Heart right ventricle (tissue), 16 donors: ENCODE measurements at regions not wholly inside any gene's neighbourhood (a gene's known extent, or its start where the extent isn't known, plus 50 kb on each side); places are given as distances from the start of the nearest gene placed in this dataset.

ENCODE experiments used
- ATAC-seq, 8 donors: fragments of 200-7000 bp; cut with Tn5 transposase; one replicate each; pipeline ENCODE4 v1.9.1; 2020; ENCODE audit warnings: mild to moderate bottlenecking in 8 of 8, moderate library complexity in 8 of 8, moderate number of reproducible peaks in 1 of 8
- DNase-seq, 2 donors: peaks; one replicate each; pipeline ENCODE4 v3.0.0-alpha.2; 2020
- H3K27ac ChIP-seq, 10 donors: fragments of 200-600 bp; sonication (generic) in 2 of 10; one replicate each; pipeline versions ENCODE4 v1.5.0 to v1.8.0; 2020 to 2022; ENCODE audit warnings: mild to moderate bottlenecking in 3 of 10
- H3K27me3 ChIP-seq, 7 donors: fragments of 200-600 bp; one replicate each; pipeline ENCODE4 v1.8.0; 2021 to 2022; ENCODE audit warnings: mild to moderate bottlenecking in 2 of 7
- H3K36me3 ChIP-seq, 9 donors: fragments of 200-600 bp; sonication (generic) in 1 of 9; one replicate each; pipeline versions ENCODE4 v1.5.0 to v1.8.0; 2020 to 2022; ENCODE audit warnings: mild to moderate bottlenecking in 2 of 9
- H3K4me1 ChIP-seq, 9 donors: fragments of 200-600 bp; sonication (generic) in 1 of 9; one replicate each; pipeline versions ENCODE4 v1.5.0 to v1.8.0; 2020 to 2022; ENCODE audit warnings: mild to moderate bottlenecking in 4 of 9
- H3K4me3 ChIP-seq, 10 donors: fragments of 200-600 bp; sonication (generic) in 2 of 10; one replicate each; pipeline versions ENCODE4 v1.5.0 to v1.8.0; 2020 to 2022; ENCODE audit warnings: mild to moderate bottlenecking in 7 of 10, moderate library complexity in 2 of 10
- H3K9me3 ChIP-seq, 11 donors: fragments of 200-600 bp in 10 of 11; sonication (generic) in 2 of 11; one replicate each; pipeline versions ENCODE4 v1.5.0 to v1.8.0; 2013 to 2022; ENCODE audit warnings: mild to moderate bottlenecking in 2 of 11, control low read depth in 1 of 11, moderate library complexity in 1 of 11
- WGBS, 2 donors: extraction: QIAGEN DNeasy Blood & Tissue Kit; methylation state at CpG; one replicate each; pipeline ENCODE4 v1.1.7; 2013; ENCODE audit warnings: inconsistent platforms in 1 of 2; 5-methylcytosine and 5-hydroxymethylcytosine counted together
- intact Hi-C, 10 donors: fragments of 100-400 bp; cut with DNase I; formaldehyde crosslinking; loops; one replicate each; pipeline versions ENCODE4 v1.11.1 to v1.14.2; 2022
- TF ChIP-seq, protein P1 (sequence below), 9 donors: fragments of 200-600 bp; sonication (generic) in 2 of 9; IDR thresholded peaks; one replicate each; pipeline versions ENCODE4 v1.5.0 to v1.8.0; 2021 to 2022; ENCODE audit warnings: antibody characterized with exemption in 9 of 9, mild to moderate bottlenecking in 5 of 9, moderate library complexity in 1 of 9
- donor health status: Arrhythmogenic right ventricular cardiomyopathy.
- donor health status: ischemic (EF 13 %, LVEDD 7.1; RV severe dilation, severe dysfunction).
- donor health status: healthy with polysubstance abuse.
- donor health status: DM: no; HTN: yes; CAD: no.
- donor health status: DM: no; HTN: no; CAD: no.
- donor health status: ischemic (EF 25% LVEDD 6.9; RV normal size, moderate dysfunction).
- donor health status: ischemic (EF 25% LVEDD 5.7; RV mildly dilated, moderate dysfunction).
- donor health status: healthy.
- donor health status: DM: yes; HTN: yes; CAD: no.
- donor health status: Ischemic cardiomyopathy.
- donor health status: ischemic (EF 35%, LVEDD 5.7; RV mildly dilated, moderate dysfunction).
- donor health status: nonischemic (EF 11% LVEDD 7.7; RV severe dilation, severe dysfunction).
- donor health status: DM: yes; HTN: yes; CAD: no.
- donor health status: PGD.
- donor health status: ischemic (EF 29% LVEDD 5.4; RV normal size, mild dysfunction).
- donor health status: nonischemic (EF 23%, LVEDD 6.1; RV moderate dilation, normal function).

GRCh38 chr1:4411862-4412261 lies 242.5 kb upstream of the AJAP1 start:
- H3K27ac ChIP-seq, result no peak overlapping the region
- 91% methylated on average over 15 of the region's 15 CpGs for WGBS, 2 donors
- intact Hi-C loops, result no loop called here

DNA sequence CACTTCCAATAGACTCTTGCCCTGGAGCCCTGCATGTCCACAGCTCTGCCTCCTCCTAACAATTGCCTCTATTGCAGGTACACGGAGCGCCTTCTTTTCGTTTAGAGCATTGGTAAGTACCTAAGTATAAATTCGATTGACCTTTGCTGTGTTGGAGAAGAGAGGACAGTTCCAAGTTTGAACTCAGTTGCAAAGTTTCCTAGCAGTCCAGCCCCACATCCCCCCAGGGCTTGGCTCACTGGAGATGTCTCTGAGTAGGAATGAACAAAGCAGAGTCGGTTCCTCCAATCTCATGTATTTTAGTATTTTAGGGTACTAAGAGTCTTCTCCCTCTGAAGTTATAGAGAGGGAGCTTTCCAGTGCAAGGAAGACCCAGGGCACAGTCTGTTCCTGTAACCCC lies 238.9 kb upstream of the AJAP1 start:
- TF ChIP-seq, protein P1, sequence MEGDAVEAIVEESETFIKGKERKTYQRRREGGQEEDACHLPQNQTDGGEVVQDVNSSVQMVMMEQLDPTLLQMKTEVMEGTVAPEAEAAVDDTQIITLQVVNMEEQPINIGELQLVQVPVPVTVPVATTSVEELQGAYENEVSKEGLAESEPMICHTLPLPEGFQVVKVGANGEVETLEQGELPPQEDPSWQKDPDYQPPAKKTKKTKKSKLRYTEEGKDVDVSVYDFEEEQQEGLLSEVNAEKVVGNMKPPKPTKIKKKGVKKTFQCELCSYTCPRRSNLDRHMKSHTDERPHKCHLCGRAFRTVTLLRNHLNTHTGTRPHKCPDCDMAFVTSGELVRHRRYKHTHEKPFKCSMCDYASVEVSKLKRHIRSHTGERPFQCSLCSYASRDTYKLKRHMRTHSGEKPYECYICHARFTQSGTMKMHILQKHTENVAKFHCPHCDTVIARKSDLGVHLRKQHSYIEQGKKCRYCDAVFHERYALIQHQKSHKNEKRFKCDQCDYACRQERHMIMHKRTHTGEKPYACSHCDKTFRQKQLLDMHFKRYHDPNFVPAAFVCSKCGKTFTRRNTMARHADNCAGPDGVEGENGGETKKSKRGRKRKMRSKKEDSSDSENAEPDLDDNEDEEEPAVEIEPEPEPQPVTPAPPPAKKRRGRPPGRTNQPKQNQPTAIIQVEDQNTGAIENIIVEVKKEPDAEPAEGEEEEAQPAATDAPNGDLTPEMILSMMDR (IDR thresholded peaks at IDR 0.05), result no peak
- Histone ChIP-seq H3K27me3 (peaks cover 0 to 5% (median 0%) of the 10 kb centered on the region in 7 donors), H3K4me3 (no peak overlapping the region), H3K27ac (peak overlapping the region in 3 of 10 donors; percentile 2 to 31 (median 25)), H3K4me1 (peaks cover 0 to 16% (median 0%) of the 10 kb centered on the region in 9 donors), H3K36me3 (no peaks in the 10 kb centered on the region), H3K9me3 (peaks cover 0 to 32% (median 6%) of the 10 kb centered on the region in 11 donors)
- 79 to 85% methylated on average over 5 of the region's 5 CpGs for WGBS, 2 donors
- DNase-seq (no peak), ATAC-seq (no peak)
- intact Hi-C loops, result no loop called here

More at GRCh38 chr1:4411862-4412261, 242.5 kb upstream of the AJAP1 start:
- ATAC-seq (no peak), DNase-seq (no peak)
- peaks cover 0 to 14% (median 0%) of the 10 kb centered on the region in 9 donors for H3K4me1 ChIP-seq
- no peak overlapping the region for H3K4me3 ChIP-seq
- TF ChIP-seq, protein P1 (IDR thresholded peaks at IDR 0.05), result no peak
- no peaks in the 10 kb centered on the region for H3K36me3 ChIP-seq
- peaks cover 0 to 5% (median 0%) of the 10 kb centered on the region in 7 donors for H3K27me3 ChIP-seq
- H3K9me3 ChIP-seq, result peaks cover 0 to 19% (median 3%) of the 10 kb centered on the region in 11 donors

- 60 to 63% methylated on average over 5 of the region's 5 CpGs for WGBS, 2 donors
- intact Hi-C loops, result no loop called here
- Histone ChIP-seq H3K9me3 (peaks cover 0 to 38% (median 6%) of the 10 kb centered on the region in 11 donors), H3K27ac (peak overlapping the region in 5 of 10 donors; percentile 2 to 54 (median 25)), H3K4me3 (no peak overlapping the region), H3K4me1 (peaks cover 0 to 16% (median 0%) of the 10 kb centered on the region in 9 donors), H3K27me3 (peaks cover 0 to 5% (median 0%) of the 10 kb centered on the region in 7 donors), H3K36me3 (no peaks in the 10 kb centered on the region)
- TF ChIP-seq, protein P1 (IDR thresholded peaks at IDR 0.05), result no peak
- ATAC-seq, result peak; percentile 52 to 99 (median 91)
- DNase-seq, result peak in 1 of 2 donors; percentile 42
Measured at GRCh38 chr1:4416189-4416588, 238.2 kb upstream of the AJAP1 start.

GRCh38 chr1:4418021-4418420 lies 236.4 kb upstream of the AJAP1 start:
- Histone ChIP-seq H3K9me3 (peaks cover 0 to 37% (median 6%) of the 10 kb centered on the region in 11 donors), H3K36me3 (no peaks in the 10 kb centered on the region), H3K4me1 (peaks cover 0 to 16% (median 0%) of the 10 kb centered on the region in 9 donors), H3K4me3 (no peak overlapping the region), H3K27ac (no peak overlapping the region), H3K27me3 (peaks cover 0 to 5% (median 0%) of the 10 kb centered on the region in 7 donors)
- WGBS, 2 donors, result 87 to 91% methylated on average over 7 of the region's 7 CpGs
- DNase-seq (no peak), ATAC-seq (no peak)
- intact Hi-C loops, result no loop called here
- TF ChIP-seq, protein P1 (IDR thresholded peaks at IDR 0.05), result no peak
